ENCODE measurements at regions not wholly inside any gene's neighbourhood (a gene's known extent, or its start where the extent isn't known, plus 50 kb on each side); places are given as distances from the start of the nearest gene placed in this dataset.

DNA sequence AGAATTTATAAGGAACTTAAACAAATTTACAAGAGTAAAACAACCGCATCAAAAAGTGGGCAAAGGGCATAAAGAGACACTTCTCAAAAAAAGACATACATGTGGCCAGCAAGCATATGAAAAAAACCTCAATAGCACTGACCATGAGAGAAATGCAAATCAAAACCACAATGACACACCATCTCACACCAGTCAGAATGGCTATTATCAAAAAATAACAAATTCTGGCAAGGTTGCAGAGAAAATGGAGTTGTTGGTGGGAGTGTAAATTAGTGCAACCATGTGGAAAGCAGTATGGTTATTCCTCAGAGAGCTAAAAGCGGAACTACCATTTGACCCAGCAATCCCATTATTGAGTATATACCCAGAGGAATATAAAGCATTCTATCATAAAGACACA, 866.8 kb upstream of the TENM4 start:
- TF ChIP-seq TCF12 (IDR thresholded peaks at IDR 0.05; ENCODE audit: low read depth) (no peak), EGR1 (IDR thresholded peaks at IDR 0.05) (no peak), CEBPB (IDR thresholded peaks at IDR 0.05) (no peak), TEAD4 (IDR thresholded peaks at IDR 0.05) (no peak), TAF1 (IDR thresholded peaks at IDR 0.05; ENCODE audit: low read depth) (no peak), CREB1 (IDR thresholded peaks at IDR 0.05; ENCODE audit: low read depth) (no peak), RAD21 (IDR thresholded peaks at IDR 0.05; ENCODE audit: low read depth) (no peak), EP300 (IDR thresholded peaks at IDR 0.05; ENCODE audit: borderline replicate concordance) (no peak), ZBTB7A (IDR thresholded peaks at IDR 0.05; ENCODE audit: low read depth) (no peak), YY1 (IDR thresholded peaks at IDR 0.05; ENCODE audit: low read depth) (no peak), NFIC (IDR thresholded peaks at IDR 0.05) (no peak), FOXM1 (IDR thresholded peaks at IDR 0.05; ENCODE audit: borderline replicate concordance, low read depth) (no peak)
- TF ChIP-seq, protein P1, sequence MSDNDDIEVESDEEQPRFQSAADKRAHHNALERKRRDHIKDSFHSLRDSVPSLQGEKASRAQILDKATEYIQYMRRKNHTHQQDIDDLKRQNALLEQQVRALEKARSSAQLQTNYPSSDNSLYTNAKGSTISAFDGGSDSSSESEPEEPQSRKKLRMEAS (IDR thresholded peaks at IDR 0.05) = no peak
- TF ChIP-seq, protein P2, sequence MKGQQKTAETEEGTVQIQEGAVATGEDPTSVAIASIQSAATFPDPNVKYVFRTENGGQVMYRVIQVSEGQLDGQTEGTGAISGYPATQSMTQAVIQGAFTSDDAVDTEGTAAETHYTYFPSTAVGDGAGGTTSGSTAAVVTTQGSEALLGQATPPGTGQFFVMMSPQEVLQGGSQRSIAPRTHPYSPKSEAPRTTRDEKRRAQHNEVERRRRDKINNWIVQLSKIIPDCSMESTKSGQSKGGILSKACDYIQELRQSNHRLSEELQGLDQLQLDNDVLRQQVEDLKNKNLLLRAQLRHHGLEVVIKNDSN (IDR thresholded peaks at IDR 0.05) = no peak
- TF ChIP-seq, protein P3, sequence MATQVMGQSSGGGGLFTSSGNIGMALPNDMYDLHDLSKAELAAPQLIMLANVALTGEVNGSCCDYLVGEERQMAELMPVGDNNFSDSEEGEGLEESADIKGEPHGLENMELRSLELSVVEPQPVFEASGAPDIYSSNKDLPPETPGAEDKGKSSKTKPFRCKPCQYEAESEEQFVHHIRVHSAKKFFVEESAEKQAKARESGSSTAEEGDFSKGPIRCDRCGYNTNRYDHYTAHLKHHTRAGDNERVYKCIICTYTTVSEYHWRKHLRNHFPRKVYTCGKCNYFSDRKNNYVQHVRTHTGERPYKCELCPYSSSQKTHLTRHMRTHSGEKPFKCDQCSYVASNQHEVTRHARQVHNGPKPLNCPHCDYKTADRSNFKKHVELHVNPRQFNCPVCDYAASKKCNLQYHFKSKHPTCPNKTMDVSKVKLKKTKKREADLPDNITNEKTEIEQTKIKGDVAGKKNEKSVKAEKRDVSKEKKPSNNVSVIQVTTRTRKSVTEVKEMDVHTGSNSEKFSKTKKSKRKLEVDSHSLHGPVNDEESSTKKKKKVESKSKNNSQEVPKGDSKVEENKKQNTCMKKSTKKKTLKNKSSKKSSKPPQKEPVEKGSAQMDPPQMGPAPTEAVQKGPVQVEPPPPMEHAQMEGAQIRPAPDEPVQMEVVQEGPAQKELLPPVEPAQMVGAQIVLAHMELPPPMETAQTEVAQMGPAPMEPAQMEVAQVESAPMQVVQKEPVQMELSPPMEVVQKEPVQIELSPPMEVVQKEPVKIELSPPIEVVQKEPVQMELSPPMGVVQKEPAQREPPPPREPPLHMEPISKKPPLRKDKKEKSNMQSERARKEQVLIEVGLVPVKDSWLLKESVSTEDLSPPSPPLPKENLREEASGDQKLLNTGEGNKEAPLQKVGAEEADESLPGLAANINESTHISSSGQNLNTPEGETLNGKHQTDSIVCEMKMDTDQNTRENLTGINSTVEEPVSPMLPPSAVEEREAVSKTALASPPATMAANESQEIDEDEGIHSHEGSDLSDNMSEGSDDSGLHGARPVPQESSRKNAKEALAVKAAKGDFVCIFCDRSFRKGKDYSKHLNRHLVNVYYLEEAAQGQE (IDR thresholded peaks at IDR 0.05; ENCODE audit: low read depth) = no peak

DNA sequence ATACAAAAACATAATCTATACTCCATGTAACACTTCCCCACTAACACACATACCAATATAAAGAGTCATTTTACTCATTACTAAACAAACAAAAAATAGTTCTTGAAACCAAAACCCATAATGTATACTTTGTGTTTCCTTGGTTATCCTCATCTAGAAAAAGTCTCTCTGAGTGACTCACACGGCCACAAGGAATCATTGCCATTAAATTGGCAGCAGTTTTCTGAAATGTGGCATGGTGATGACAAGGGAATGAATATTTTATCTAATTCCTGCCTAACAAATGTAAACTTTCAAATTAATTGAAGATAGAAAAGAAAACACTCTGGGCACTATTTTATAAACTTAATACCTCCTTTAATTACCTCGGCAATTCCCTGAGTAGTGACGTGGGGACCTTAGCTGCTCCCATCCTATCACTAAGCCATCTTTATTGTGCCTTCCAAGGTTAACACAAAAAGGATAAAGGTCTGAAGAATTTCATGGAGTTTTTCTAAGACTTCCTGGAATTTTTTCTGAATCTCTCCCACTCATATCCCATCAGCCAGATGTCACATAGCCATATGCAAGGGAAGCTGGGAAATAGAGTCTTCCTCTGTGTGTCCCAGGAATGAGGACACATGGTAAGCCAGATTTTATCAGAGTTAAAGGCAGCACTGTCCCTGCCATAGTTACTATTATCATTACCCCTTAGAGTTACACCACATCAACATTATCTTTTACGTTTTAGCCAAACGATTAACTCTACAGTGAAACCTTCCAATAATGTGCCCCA, 857.2 kb upstream of the TENM4 start:
- no peak for TF ChIP-seq TEAD4 (IDR thresholded peaks at IDR 0.05)
- no peak for TF ChIP-seq CEBPB (IDR thresholded peaks at IDR 0.05)
- no peak for TF ChIP-seq ZBTB7A (IDR thresholded peaks at IDR 0.05; ENCODE audit: low read depth)
- TF ChIP-seq, protein P2 (IDR thresholded peaks at IDR 0.05) = no peak
- TF ChIP-seq, protein P1 (IDR thresholded peaks at IDR 0.05) = no peak
- TF ChIP-seq EGR1 (IDR thresholded peaks at IDR 0.05) = no peak
- TF ChIP-seq YY1 (IDR thresholded peaks at IDR 0.05; ENCODE audit: low read depth) = no peak
- no peak for TF ChIP-seq CREB1 (IDR thresholded peaks at IDR 0.05; ENCODE audit: low read depth)
- no peak for TF ChIP-seq RAD21 (IDR thresholded peaks at IDR 0.05; ENCODE audit: low read depth)
- TF ChIP-seq NFIC (IDR thresholded peaks at IDR 0.05) = no peak

DNA sequence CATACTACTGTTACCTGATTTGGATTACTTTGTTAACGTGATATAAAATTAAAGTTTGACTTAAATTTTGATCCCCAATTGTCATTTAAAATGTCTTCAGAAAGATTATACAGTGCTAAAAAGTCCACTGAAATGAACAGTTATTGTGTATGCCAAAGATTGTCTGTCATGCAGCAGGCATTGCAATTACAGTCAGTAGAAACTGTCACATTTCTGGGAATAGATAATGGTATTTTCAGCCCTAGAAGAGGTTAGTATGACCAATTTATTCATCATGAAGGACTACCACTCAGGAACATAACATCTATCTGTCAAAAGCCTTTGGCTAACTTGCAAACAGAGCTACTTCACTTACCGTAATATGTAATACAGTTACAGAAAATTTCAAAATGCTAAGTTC, 852.5 kb upstream of the TENM4 start:
- TF ChIP-seq, protein P1 (IDR thresholded peaks at IDR 0.05) = no peak
- TF ChIP-seq YY1 (IDR thresholded peaks at IDR 0.05; ENCODE audit: low read depth) = no peak

DNA sequence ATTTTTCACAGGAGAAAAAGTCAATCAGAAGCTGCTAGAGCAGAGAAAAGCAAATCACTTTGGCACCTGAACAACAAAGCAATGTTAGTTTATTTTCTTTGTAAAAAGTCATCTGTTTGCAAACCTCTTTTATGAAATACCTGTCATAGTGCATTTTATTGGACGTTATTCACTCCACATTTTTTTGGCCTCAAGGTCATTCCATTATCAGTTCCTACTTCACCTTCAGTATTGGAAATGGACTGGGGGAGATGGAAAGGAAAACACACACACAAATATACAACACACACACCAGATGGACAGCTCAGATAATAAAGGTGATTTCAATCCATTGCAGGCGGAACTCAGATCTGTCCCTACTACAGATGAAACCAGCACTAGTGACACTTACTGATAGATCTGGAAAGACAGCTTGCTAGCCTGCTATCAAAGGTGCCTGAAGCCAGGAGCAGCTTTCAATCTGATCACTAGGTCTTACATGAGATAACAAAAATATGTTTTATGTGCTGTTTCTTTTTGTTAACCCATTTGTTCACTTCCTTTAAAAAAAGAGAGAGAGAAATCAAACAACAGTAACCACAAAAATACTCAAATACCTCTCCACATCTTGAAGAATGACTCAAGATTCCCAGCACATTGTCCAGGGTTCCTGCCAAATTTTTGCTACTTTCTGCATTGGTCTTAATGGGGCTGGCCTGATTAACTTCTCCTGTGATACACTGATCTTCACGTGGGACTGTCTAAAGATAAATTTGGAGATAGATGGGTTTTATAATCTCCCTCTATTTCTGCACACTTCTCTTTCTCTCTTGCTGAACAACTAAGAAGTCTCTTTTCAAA, 844.3 kb upstream of the TENM4 start:
- TF ChIP-seq, protein P3 (IDR thresholded peaks at IDR 0.05; ENCODE audit: low read depth) = no peak
- TF ChIP-seq NFIC (IDR thresholded peaks at IDR 0.05) (no peak), EP300 (IDR thresholded peaks at IDR 0.05; ENCODE audit: borderline replicate concordance) (no peak), YY1 (IDR thresholded peaks at IDR 0.05; ENCODE audit: low read depth) (no peak), TCF12 (IDR thresholded peaks at IDR 0.05; ENCODE audit: low read depth) (no peak), CEBPB (IDR thresholded peaks at IDR 0.05) (no peak), RAD21 (IDR thresholded peaks at IDR 0.05; ENCODE audit: low read depth) (no peak), TAF1 (IDR thresholded peaks at IDR 0.05; ENCODE audit: low read depth) (no peak)
- TF ChIP-seq, protein P2 (IDR thresholded peaks at IDR 0.05) = no peak

DNA sequence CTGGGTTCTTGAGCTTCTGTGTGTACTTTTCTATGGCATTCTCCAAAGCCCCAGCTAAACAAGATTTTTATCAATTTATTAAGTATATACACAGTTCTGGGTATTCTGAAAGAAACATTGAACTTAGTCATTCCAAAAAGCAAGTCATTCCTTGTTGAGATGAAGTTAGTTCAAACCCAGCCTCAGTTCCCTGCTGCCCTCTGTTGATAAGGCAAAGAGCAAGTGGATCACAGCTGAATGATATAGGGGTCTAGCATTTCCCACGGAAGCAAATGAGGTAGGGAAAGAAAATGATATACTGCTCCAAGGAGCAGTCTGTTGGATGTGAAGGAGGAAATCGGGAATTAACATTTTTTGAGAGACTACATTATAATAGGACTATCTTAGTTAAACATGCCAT, 841.8 kb upstream of the TENM4 start:
- TF ChIP-seq YY1 (IDR thresholded peaks at IDR 0.05; ENCODE audit: low read depth) (no peak), EGR1 (IDR thresholded peaks at IDR 0.05) (no peak), TEAD4 (IDR thresholded peaks at IDR 0.05) (no peak), ZBTB7A (IDR thresholded peaks at IDR 0.05; ENCODE audit: low read depth) (no peak), TCF12 (IDR thresholded peaks at IDR 0.05; ENCODE audit: low read depth) (no peak), RAD21 (IDR thresholded peaks at IDR 0.05; ENCODE audit: low read depth) (no peak), EP300 (IDR thresholded peaks at IDR 0.05; ENCODE audit: borderline replicate concordance) (no peak)
- TF ChIP-seq, protein P2 (IDR thresholded peaks at IDR 0.05) = no peak
- TF ChIP-seq, protein P1 (IDR thresholded peaks at IDR 0.05) = no peak

Measured in Ishikawa (cell line).